HL-60 (cell line): ENCODE measurements at regions not wholly inside any gene's neighbourhood (a gene's known extent, or its start where the extent isn't known, plus 50 kb on each side); places are given as distances from the start of the nearest gene placed in this dataset.

Experiments
- GABPA ChIP-seq: IDR thresholded peaks from 2 replicates; pipeline ENCODE4 v1.6.1; 2012; ENCODE audit warnings: low read depth
- POLR2AphosphoS5 ChIP-seq: IDR thresholded peaks from 2 replicates; pipeline ENCODE4 v1.6.1; 2012; ENCODE audit warnings: low read depth
- TF ChIP-seq, protein P1 (sequence below): IDR thresholded peaks from one replicate; pipeline ENCODE4 v1.5.1; 2011; ENCODE audit warnings: low read length, control low read depth, inconsistent platforms; ENCODE audit not compliant: insufficient read depth

DNA sequence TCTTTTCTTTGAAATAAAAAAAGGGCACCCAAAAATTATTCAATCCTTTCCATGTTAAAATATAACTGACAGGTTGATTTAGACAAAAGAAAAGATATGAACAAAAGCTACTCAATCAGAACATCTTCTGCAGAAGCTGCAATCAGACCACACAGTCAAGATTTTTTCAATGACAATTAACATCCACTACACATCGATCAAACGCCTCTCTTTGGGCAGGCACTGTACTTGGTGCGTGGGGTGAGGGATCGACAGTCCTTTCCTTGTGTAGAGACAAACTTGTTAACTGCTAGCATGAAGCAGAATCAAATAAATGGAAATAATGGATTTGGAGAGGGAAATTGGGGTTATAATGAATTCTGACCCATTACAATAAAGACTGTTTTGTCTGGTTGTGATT, 71.2 kb upstream of the SESN3 start:
- TF ChIP-seq GABPA: no peak
- TF ChIP-seq POLR2AphosphoS5: no peak
- TF ChIP-seq, protein P1, sequence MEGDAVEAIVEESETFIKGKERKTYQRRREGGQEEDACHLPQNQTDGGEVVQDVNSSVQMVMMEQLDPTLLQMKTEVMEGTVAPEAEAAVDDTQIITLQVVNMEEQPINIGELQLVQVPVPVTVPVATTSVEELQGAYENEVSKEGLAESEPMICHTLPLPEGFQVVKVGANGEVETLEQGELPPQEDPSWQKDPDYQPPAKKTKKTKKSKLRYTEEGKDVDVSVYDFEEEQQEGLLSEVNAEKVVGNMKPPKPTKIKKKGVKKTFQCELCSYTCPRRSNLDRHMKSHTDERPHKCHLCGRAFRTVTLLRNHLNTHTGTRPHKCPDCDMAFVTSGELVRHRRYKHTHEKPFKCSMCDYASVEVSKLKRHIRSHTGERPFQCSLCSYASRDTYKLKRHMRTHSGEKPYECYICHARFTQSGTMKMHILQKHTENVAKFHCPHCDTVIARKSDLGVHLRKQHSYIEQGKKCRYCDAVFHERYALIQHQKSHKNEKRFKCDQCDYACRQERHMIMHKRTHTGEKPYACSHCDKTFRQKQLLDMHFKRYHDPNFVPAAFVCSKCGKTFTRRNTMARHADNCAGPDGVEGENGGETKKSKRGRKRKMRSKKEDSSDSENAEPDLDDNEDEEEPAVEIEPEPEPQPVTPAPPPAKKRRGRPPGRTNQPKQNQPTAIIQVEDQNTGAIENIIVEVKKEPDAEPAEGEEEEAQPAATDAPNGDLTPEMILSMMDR: no peak
